Esophagus squamous epithelium (tissue), 5 donors: ENCODE measurements at regions not wholly inside any gene's neighbourhood (a gene's known extent, or its start where the extent isn't known, plus 50 kb on each side); places are given as distances from the start of the nearest gene placed in this dataset.
A peak's percentile ranks its signal among the peaks of the same experiment; 100 is the strongest.

Experiments
- DNase-seq: peaks from one replicate; lab custom pipeline; 2025; lab: John Stamatoyannopoulos, UW
- H3K27ac ChIP-seq, 4 donors: fragments of 200-600 bp; sonication (generic); one replicate each; pipeline ENCODE4 v1.5.1; 2016 to 2019; ENCODE audit warnings: mild to moderate bottlenecking in 1 of 4
- H3K27me3 ChIP-seq, 4 donors: fragments of 200-600 bp; sonication (generic); 1 replicate in 3 of 4; 2 replicates in 1 of 4; pipeline versions ENCODE4 v1.5.1 to v1.6.0; 2017 to 2021; ENCODE audit warnings: antibody characterized with exemption in 1 of 4
- H3K36me3 ChIP-seq, 3 donors: fragments of 200-600 bp; sonication (generic); one replicate each; pipeline ENCODE4 v1.5.1; 2016 to 2019
- H3K4me1 ChIP-seq, 3 donors: fragments of 200-600 bp; sonication (generic); one replicate each; pipeline ENCODE4 v1.5.1; 2017 to 2019
- H3K4me3 ChIP-seq, 4 donors: fragments of 200-600 bp; sonication (generic); 1 replicate in 3 of 4; 2 replicates in 1 of 4; pipeline ENCODE4 v1.5.1; 2016 to 2019; ENCODE audit warnings: mild to moderate bottlenecking in 2 of 4, moderate library complexity in 1 of 4
- H3K9me3 ChIP-seq, 3 donors: fragments of 200-600 bp; sonication (generic); one replicate each; pipeline ENCODE4 v1.5.1; 2016 to 2019
- CTCF ChIP-seq, 6 experiments: fragments of 450-650 bp in 4 of 6; fragments of 200-600 bp in 2 of 6; sonication (generic) in 2 of 6; IDR thresholded peaks; one replicate each; pipeline ENCODE4 v1.5.1; 2016 to 2019; ENCODE audit warnings: antibody characterized with exemption in 6 of 6, mild to moderate bottlenecking in 4 of 6, moderate library complexity in 4 of 6
- POLR2A ChIP-seq, 4 donors: fragments of 450-650 bp; IDR thresholded peaks; one replicate each; pipeline ENCODE4 v1.6.1; 2017; ENCODE audit warnings: antibody characterized with exemption in 4 of 4, mild to moderate bottlenecking in 4 of 4, moderate library complexity in 3 of 4
- WGBS, 2 donors: methylation state at CpG; one replicate each; pipeline ENCODE4 v1.1.5; 2018; 5-methylcytosine and 5-hydroxymethylcytosine counted together
- intact Hi-C: fragments of 100-400 bp; cut with DNase I; formaldehyde crosslinking; loops from one replicate; pipeline ENCODE4 v1.15.0; 2022
- donor health status: DM: yes; HTN: yes; CAD: no.

GRCh38 chr4:140238351-140239056 is 84.5 kb upstream of the MAML3 start:
- peak overlapping the region in 3 of 4 donors; percentile 14 to 52 (median 18) for H3K4me3 ChIP-seq
- intact Hi-C loops: loop anchor here (5.0 kb wide), 1 partner anchor 81 kb away; no protein-coding TSS in a partner anchor
- peak overlapping the region; percentile 83 to 91 (median 90) for H3K27ac ChIP-seq
- peaks cover 27 to 78% (median 40%) of the 10 kb centered on the region in 3 donors for H3K4me1 ChIP-seq
- DNase-seq: peak; percentile 18
- no peak for TF ChIP-seq CTCF (IDR thresholded peaks at IDR 0.05)
- TF ChIP-seq POLR2A (IDR thresholded peaks at IDR 0.05): peak in 1 of 4 donors; percentile 10
- H3K9me3 ChIP-seq: no peaks in the 10 kb centered on the region
- H3K36me3 ChIP-seq: no peaks in the 10 kb centered on the region
- WGBS, 2 donors: 17 to 26% methylated on average over 1 to 5 of the region's 13 CpGs
- H3K27me3 ChIP-seq: no peaks in the 10 kb centered on the region

- no peaks in the 10 kb centered on the region for H3K27me3 ChIP-seq
- H3K4me1 ChIP-seq: peaks cover 20 to 73% (median 33%) of the 10 kb centered on the region in 3 donors
- H3K36me3 ChIP-seq: no peaks in the 10 kb centered on the region
- peak overlapping the region in 3 of 4 donors; percentile 14 to 52 (median 18) for H3K4me3 ChIP-seq
- WGBS, 2 donors: 10% methylated on average over 11 to 12 of the region's 16 CpGs
- DNase-seq: peak; percentile 7
- no peaks in the 10 kb centered on the region for H3K9me3 ChIP-seq
- H3K27ac ChIP-seq: peak overlapping the region; percentile 83 to 91 (median 90)
- intact Hi-C loops: loop anchor here (5.0 kb wide), 1 partner anchor 80 kb away; no protein-coding TSS in a partner anchor
- TF ChIP-seq CTCF (IDR thresholded peaks at IDR 0.05) (peak in 1 of 6 experiments; percentile 3), POLR2A (IDR thresholded peaks at IDR 0.05) (peak in 1 of 4 donors; percentile 9)
Observed at GRCh38 chr4:140237616-140238350, 83.8 kb upstream of the MAML3 start.

GRCh38 chr4:140236654-140237169 is 82.7 kb upstream of the MAML3 start:
- intact Hi-C loops: loop anchor here (5.0 kb wide), 1 partner anchor 79 kb away; no protein-coding TSS in a partner anchor
- Histone ChIP-seq H3K9me3 (no peaks in the 10 kb centered on the region), H3K4me3 (peak overlapping the region in 1 of 4 donors; percentile 14), H3K36me3 (no peaks in the 10 kb centered on the region), H3K27ac (peak overlapping the region; percentile 17 to 91 (median 86)), H3K27me3 (no peaks in the 10 kb centered on the region), H3K4me1 (peaks cover 20 to 66% (median 30%) of the 10 kb centered on the region in 3 donors)
- 80 to 82% methylated on average over 9 of the region's 9 CpGs for WGBS, 2 donors
- TF ChIP-seq POLR2A (IDR thresholded peaks at IDR 0.05) (no peak), CTCF (IDR thresholded peaks at IDR 0.05) (no peak)
- no peak for DNase-seq

- Histone ChIP-seq H3K27me3 (no peaks in the 10 kb centered on the region), H3K9me3 (no peaks in the 10 kb centered on the region), H3K4me1 (peaks cover 20 to 64% (median 30%) of the 10 kb centered on the region in 3 donors), H3K27ac (peak overlapping the region; percentile 24 to 80 (median 63)), H3K36me3 (no peaks in the 10 kb centered on the region), H3K4me3 (no peak overlapping the region)
- 74 to 84% methylated on average over 2 to 3 of the region's 3 CpGs for WGBS, 2 donors
- intact Hi-C loops: loop anchor here (5.0 kb wide), 1 partner anchor 77 kb away; no protein-coding TSS in a partner anchor
- TF ChIP-seq POLR2A (IDR thresholded peaks at IDR 0.05) (no peak), CTCF (IDR thresholded peaks at IDR 0.05) (no peak)
- DNase-seq: no peak
Observed at GRCh38 chr4:140234697-140235060, 80.7 kb upstream of the MAML3 start.
